Epithelial cell of proximal tubule (primary cell): ENCODE measurements at regions not wholly inside any gene's neighbourhood (a gene's known extent, or its start where the extent isn't known, plus 50 kb on each side); places are given as distances from the start of the nearest gene placed in this dataset.

Source experiments
- DNase-seq: peaks from one replicate; pipeline ENCODE4 v3.0.0-alpha.2; 2011; ENCODE audit warnings: low read depth
- H3K4me3 ChIP-seq: 2 replicates; pipeline ENCODE4 v1.5.1; 2011; ENCODE audit warnings: low read depth, mild to moderate bottlenecking, low read length
- TF ChIP-seq, protein P1 (sequence below): conservative IDR thresholded peaks from 2 replicates; pipeline ENCODE4 v1.5.1; 2012; ENCODE audit warnings: low read depth, mild to moderate bottlenecking, low read length

DNA sequence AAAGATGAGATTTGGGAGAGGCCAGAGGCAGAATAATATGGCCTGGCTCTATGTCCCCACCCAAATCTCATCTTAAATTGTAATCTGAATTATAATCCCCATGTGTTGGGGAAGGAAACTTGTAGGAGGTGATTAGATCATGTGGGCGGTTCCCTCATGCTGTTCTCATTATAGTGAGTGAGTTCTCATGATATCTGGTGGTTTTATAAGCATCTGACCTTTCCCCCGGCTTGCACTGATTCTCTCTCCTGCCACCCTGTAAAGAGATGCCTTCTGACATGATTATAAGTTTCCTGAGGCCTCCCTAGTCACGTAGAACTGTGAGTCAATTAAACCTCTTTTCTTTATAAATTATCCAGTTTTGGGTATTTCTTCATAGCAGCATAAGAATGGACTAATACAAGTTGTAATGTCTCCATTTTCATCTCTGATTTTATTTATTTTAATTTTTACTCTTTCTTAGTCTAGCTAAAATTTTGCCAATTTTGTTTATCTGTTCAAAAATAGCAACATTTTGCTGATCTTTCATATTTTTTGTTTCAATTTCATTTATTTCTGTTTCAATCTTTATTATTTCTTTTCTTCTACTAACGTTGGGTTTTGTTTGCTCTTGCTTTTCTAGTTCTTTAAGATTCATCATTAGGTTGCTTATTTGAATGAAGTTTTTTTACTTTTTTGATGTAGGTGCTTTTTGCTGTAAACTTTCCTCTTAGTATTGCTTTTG is 67.0 kb upstream of the ZRANB2 start:
- H3K4me3 ChIP-seq: no peak overlapping the region
- DNase-seq: no peak

GRCh38 chr1:71135571-71135970 is 54.7 kb upstream of the ZRANB2 start:
- no peak overlapping the region for H3K4me3 ChIP-seq
- DNase-seq: no peak
- TF ChIP-seq, protein P1, sequence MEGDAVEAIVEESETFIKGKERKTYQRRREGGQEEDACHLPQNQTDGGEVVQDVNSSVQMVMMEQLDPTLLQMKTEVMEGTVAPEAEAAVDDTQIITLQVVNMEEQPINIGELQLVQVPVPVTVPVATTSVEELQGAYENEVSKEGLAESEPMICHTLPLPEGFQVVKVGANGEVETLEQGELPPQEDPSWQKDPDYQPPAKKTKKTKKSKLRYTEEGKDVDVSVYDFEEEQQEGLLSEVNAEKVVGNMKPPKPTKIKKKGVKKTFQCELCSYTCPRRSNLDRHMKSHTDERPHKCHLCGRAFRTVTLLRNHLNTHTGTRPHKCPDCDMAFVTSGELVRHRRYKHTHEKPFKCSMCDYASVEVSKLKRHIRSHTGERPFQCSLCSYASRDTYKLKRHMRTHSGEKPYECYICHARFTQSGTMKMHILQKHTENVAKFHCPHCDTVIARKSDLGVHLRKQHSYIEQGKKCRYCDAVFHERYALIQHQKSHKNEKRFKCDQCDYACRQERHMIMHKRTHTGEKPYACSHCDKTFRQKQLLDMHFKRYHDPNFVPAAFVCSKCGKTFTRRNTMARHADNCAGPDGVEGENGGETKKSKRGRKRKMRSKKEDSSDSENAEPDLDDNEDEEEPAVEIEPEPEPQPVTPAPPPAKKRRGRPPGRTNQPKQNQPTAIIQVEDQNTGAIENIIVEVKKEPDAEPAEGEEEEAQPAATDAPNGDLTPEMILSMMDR: no peak

More for the DNA sequence above, 67.0 kb upstream of the ZRANB2 start:
- TF ChIP-seq, protein P1: no peak
